ENCODE measurements at regions not wholly inside any gene's neighbourhood (a gene's known extent, or its start where the extent isn't known, plus 50 kb on each side); places are given as distances from the start of the nearest gene placed in this dataset.

DNA sequence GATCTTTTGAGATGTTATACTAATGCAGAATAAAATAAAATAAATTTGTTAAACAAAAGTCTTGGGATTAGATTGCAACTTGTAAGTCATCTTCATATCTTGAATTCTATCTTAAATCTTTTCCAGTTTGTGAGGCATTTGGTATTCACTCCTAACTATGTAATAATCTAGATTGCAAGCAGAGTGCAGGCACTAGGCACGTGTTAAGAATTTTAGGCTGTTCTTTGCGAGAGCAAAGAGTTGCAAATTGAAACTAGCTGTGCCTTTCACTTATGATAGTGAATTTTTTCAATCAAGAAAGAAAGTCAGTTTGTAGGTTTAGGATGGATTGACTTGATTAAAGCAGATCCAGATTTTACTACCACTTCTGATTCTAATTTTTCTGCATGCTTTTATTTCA is 264.1 kb upstream of the SPRY2 start:
- TF ChIP-seq, protein P1, sequence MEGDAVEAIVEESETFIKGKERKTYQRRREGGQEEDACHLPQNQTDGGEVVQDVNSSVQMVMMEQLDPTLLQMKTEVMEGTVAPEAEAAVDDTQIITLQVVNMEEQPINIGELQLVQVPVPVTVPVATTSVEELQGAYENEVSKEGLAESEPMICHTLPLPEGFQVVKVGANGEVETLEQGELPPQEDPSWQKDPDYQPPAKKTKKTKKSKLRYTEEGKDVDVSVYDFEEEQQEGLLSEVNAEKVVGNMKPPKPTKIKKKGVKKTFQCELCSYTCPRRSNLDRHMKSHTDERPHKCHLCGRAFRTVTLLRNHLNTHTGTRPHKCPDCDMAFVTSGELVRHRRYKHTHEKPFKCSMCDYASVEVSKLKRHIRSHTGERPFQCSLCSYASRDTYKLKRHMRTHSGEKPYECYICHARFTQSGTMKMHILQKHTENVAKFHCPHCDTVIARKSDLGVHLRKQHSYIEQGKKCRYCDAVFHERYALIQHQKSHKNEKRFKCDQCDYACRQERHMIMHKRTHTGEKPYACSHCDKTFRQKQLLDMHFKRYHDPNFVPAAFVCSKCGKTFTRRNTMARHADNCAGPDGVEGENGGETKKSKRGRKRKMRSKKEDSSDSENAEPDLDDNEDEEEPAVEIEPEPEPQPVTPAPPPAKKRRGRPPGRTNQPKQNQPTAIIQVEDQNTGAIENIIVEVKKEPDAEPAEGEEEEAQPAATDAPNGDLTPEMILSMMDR (IDR thresholded peaks at IDR 0.05; ENCODE audit: extremely low read depth in 1 of 2, insufficient read depth in 1 of 2, low read depth in 1 of 2, low read length in 2 of 2) = no peak
- TF ChIP-seq EZH2 (IDR thresholded peaks at IDR 0.05; ENCODE audit: borderline replicate concordance, low read depth, low read length, severe bottlenecking) (no peak), GATA2 (IDR thresholded peaks at IDR 0.05; ENCODE audit: insufficient read depth, insufficient read length, low read depth, low read length) (no peak), FOS (IDR thresholded peaks at IDR 0.05; ENCODE audit: borderline replicate concordance, insufficient read depth, low read length) (no peak), JUN (IDR thresholded peaks at IDR 0.05; ENCODE audit: borderline replicate concordance, insufficient read depth, insufficient read length, low read depth) (no peak), POLR2A (IDR thresholded peaks at IDR 0.05; ENCODE audit: low read depth, low read length) (no peak), POLR2AphosphoS5 (IDR thresholded peaks at IDR 0.05; ENCODE audit: insufficient read depth, low read depth, low read length) (no peak)
- TF ChIP-seq, protein P2, sequence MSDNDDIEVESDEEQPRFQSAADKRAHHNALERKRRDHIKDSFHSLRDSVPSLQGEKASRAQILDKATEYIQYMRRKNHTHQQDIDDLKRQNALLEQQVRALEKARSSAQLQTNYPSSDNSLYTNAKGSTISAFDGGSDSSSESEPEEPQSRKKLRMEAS (IDR thresholded peaks at IDR 0.05; ENCODE audit: insufficient read depth, insufficient read length) = no peak

All from endothelial cell of umbilical vein (primary cell).